ENCODE measurements at regions not wholly inside any gene's neighbourhood (a gene's known extent, or its start where the extent isn't known, plus 50 kb on each side); places are given as distances from the start of the nearest gene placed in this dataset.

DNA sequence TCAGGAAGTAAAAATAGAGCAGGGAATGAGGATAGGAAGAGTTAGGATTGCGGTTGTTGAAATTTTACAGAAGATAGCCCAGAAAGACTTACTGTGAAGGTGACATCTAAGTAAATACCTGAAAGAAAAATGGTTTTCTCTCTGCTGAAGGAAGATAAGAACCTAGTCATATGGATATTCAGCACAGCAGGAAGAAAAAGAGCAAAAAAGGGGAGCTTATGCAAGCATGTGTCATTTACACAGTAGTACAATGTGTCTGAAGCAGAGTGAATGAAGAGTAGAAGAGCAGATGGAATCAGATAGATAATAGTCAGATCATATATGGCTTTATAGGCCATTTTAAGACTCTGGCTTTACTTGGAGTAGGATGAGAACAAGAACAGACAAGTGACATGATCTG, 126.9 kb upstream of the TENT5D start:
- TF ChIP-seq CTCF (conservative IDR thresholded peaks at IDR 0.05), result no peak
- no peak for TF ChIP-seq ZFX (IDR thresholded peaks at IDR 0.05)
